Amniotic epithelial cell (primary cell): ENCODE measurements at regions not wholly inside any gene's neighbourhood (a gene's known extent, or its start where the extent isn't known, plus 50 kb on each side); places are given as distances from the start of the nearest gene placed in this dataset.

ENCODE experiments used
- DNase-seq: peaks from one replicate; pipeline ENCODE4 v3.0.0-alpha.2; 2010; ENCODE audit warnings: low read depth

DNA sequence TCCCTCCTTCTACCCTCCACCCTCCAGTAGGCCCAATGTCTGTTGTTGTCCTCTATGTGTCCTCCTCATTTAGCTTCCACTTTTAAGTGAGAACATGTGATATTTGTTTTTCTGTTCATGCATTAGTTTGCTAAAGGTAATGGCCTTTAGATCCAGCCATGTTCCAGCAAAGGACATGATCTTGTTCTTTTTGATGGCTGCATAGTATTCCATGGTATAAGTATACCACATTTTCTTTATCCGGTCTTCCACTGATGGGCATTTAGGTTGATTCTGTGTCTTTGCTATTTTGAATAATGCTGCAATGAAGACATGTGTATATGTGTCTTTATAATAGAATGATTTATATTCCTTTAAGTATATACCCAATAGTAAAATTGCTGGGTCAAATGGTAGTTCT lies 232.5 kb upstream of the PRR16 start:
- DNase-seq, result no peak

DNA sequence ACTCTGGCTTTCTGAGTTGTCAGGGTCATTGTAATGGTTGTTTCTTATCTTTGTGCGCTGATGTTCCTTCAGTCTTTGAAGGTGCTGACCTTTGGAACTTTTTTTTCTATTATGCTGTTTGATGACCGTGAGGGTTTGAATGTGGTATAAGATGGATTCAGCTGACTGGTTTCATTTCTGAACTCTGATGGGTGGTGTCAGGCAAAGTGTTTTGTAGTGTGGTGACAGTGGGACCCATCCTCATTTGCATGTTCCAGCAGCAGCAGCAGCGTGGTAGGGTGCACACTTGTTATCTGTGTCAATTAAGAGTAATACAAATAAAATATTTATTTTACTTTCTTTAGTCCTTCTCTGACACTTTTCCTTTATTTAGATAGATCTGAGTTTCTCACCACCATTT lies 227.7 kb upstream of the PRR16 start:
- DNase-seq, result no peak

GRCh38 chr5:120239086-120239485 lies 225.0 kb upstream of the PRR16 start:
- DNase-seq, result no peak

GRCh38 chr5:120240706-120241105 lies 223.4 kb upstream of the PRR16 start:
- DNase-seq, result peak; percentile 31

- no peak for DNase-seq
Measured at GRCh38 chr5:120241400-120241799, 222.7 kb upstream of the PRR16 start.

GRCh38 chr5:120251898-120252297 lies 212.2 kb upstream of the PRR16 start:
- DNase-seq, result no peak

DNA sequence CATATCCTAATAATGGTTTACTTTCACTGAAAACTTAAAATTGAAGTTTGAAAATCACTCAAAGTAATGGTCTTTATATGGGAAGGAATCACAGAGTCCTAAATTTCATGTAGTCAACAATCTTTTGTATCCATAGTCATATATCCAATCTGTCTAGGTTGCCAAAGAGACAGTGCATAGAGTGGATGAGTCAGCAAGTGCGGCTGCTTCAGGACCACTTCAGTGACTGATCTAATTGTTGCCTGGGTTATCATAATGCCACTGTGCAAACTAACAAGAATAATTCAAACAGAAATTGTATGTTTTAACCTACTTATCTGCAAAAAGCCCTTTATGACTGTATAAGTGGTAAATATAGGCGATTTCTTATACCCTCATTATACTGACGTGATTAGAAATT lies 211.3 kb upstream of the PRR16 start:
- peak; percentile 45 for DNase-seq

GRCh38 chr5:120254385-120254784 lies 209.7 kb upstream of the PRR16 start:
- DNase-seq, result no peak

- no peak for DNase-seq
Measured at GRCh38 chr5:120255214-120255613, 208.9 kb upstream of the PRR16 start.

- DNase-seq, result no peak
Measured at GRCh38 chr5:120256376-120256775, 207.7 kb upstream of the PRR16 start.

DNA sequence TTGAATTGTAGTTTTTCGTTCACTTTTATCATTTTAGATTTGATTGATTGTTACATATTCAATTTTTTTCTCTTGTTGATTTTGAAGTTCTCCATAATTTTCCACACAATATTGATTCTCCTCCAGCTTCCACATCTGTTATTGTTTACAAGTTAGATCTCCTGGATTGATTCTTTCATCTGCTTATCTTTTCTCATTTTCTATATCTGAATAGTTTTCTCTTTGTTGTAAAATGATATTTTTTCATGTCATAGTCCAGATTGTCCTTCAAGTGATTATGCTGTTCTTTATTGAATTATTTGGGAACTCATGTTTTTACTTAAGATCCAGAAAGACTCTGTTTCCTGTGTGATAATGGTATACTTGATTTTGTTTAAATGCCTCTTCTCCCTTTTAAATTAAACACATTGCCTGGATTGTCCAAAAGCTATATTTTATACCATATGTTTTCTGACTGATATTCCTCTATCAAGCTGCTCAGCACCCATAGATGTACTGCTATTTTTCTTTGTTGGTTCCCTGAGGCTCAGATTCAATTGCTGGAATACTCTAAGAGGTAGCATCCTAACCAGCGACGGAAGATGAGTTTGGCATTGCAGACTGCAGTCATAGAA lies 206.6 kb upstream of the PRR16 start:
- no peak for DNase-seq

DNA sequence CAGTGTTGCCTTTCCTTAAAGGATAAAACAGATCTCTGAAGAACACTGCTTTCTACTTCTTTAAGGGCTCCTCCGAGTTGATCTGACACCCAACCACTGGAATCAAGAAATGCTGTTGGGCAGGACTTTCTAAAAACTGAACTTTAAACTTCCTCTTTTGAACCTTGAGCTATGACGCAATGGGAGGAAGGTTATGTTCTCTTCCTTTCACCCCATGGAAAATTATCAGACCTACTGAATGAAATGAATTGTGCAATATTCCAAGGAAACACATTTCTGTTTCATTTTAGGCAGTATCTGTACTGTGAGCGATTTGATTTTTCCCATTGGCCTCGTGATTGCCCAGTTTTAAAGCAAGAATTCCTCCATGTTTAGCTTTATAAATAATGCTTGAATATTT lies 206.0 kb upstream of the PRR16 start:
- peak; percentile 9 for DNase-seq

GRCh38 chr5:120260651-120261050 lies 203.4 kb upstream of the PRR16 start:
- no peak for DNase-seq

GRCh38 chr5:120270498-120270897 lies 193.6 kb upstream of the PRR16 start:
- DNase-seq, result no peak

DNA sequence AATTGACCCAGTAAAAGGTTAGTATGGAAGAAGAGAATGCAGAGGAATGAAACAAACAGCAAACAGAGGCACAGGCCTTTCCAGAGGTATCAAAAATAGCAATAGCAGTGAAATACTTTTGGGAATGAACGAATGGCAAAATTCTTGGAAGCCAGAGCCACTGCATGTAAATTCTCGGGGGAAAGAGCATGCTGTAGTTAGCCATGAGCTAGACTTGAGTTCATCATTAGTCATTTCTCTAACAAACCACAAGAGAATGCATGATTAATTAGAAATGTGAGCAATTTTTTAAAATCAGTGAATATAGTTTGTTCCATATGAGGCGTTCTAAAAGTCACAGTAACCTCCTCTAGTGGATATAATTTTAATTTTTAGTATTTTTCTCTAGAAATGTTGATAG lies 170.3 kb upstream of the PRR16 start:
- peak; percentile 79 for DNase-seq

DNA sequence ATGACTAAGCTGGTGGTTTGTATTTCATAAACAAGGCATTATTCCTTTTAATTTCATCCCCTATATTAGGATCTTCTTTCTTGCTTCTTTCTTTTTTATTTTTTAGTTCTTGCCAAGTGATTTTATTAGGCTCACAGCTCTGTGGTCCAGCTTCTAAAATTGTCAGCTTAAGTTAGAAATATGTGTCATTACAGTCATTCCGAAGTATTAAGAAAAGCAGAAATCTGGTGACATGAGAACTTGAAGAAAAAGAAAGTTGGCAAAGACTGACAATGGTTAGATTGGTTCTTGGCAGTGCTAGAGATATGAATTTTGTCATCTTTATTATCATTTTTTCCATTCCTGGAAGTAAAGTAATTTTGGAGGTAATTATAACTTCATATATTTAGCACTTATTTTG lies 166.5 kb upstream of the PRR16 start:
- DNase-seq, result peak; percentile 19

GRCh38 chr5:120298981-120299380 lies 165.1 kb upstream of the PRR16 start:
- DNase-seq, result peak; percentile 82

GRCh38 chr5:120304663-120305062 lies 159.4 kb upstream of the PRR16 start:
- DNase-seq, result peak; percentile 94

DNA sequence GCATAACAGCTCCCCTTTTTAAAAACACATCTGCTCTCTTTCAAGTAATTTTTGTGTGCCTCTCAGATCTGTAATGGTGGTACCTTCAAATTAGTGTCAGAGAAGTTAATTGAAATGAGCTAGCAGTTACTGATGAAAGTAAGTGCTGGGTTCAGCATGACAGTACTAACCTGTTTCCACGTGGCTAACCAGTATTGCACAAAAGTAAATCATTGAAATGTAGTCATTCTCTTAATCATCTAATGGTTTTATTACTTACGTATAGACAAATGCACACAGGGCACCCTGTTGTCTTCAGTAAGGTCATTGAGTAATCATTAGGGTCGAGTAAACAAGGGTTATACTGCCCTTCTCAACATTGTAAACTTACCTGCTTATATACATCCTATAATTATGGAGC lies 157.8 kb upstream of the PRR16 start:
- DNase-seq, result no peak

GRCh38 chr5:120314191-120314590 lies 149.9 kb upstream of the PRR16 start:
- DNase-seq, result peak; percentile 27

GRCh38 chr5:120320626-120321025 lies 143.5 kb upstream of the PRR16 start:
- DNase-seq, result no peak

DNA sequence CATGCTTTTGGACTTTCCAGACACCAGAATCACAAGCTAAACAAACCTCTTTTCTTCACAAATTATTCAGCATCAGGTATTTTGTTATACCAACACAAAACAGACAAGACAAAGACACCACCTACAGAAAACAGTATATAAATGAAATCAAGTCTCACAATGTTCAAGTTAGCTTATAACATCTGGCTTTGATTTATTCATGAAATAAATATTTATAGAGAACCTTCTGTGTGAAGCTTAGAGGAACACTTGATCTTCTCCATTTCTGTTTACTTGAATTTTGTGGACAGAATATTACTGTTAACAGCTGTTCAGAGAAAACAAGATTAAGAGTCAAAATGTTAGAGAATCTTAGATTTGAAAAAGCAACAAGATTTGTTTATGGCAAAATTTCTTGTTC lies 137.4 kb upstream of the PRR16 start:
- no peak for DNase-seq

GRCh38 chr5:120327180-120327579 lies 136.9 kb upstream of the PRR16 start:
- no peak for DNase-seq

DNA sequence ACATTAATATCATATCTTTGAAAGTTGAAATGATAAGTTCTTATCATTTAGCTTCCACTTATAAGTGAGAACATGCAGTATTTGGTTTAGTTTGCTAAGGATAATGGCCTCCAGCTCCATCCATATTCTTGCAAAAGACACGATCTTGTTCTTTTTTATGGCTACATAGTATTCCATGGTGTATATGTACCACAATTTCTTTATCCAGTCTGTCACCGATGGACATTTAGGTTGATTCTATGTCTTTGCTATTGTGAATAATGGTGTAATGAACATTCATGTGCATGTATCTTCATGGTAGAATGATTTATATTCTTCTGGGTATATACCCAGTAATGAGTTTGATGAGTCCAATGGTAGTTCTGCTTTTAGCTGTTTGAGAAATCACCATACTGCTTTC lies 135.0 kb upstream of the PRR16 start:
- DNase-seq, result no peak

GRCh38 chr5:120330558-120330957 lies 133.5 kb upstream of the PRR16 start:
- DNase-seq, result no peak
